ENCODE measurements at regions not wholly inside any gene's neighbourhood (a gene's known extent, or its start where the extent isn't known, plus 50 kb on each side); places are given as distances from the start of the nearest gene placed in this dataset.

GRCh38 chr10:113300201-113300600 lies 252.7 kb upstream of the HABP2 start:
- DNase-seq, result no peak
- Histone ChIP-seq H3K27me3 (no peaks in the 10 kb centered on the region), H3K9me3 (no peaks in the 10 kb centered on the region), H3K36me3 (replicated peaks in 1 of 2; ENCODE audit: insufficient read depth in 1 of 2, low read depth in 2 of 2) (no peaks in the 10 kb centered on the region), H3K27ac (no peak overlapping the region), H3K4me3 (no peak overlapping the region), H3K4me1 (no peaks in the 10 kb centered on the region)
- TF ChIP-seq POLR2A (IDR thresholded peaks at IDR 0.05) (no peak), CTCF (IDR thresholded peaks at IDR 0.05) (no peak)
- intact Hi-C loops (cut with DNase I), result no loop called here
- no peak for ATAC-seq

GRCh38 chr10:113300617-113301016 lies 252.2 kb upstream of the HABP2 start:
- ATAC-seq, result no peak
- intact Hi-C loops (cut with DNase I), result no loop called here

GRCh38 chr10:113301342-113301984 lies 251.4 kb upstream of the HABP2 start:
- H3K27me3 ChIP-seq, result no peaks in the 10 kb centered on the region
- intact Hi-C loops (cut with DNase I), result no loop called here

More at GRCh38 chr10:113300617-113301016, 252.2 kb upstream of the HABP2 start:
- DNase-seq, result no peak
- WGBS, 2 donors, result 74 to 84% methylated on average over 3 of the region's 3 CpGs
- Histone ChIP-seq H3K27me3 (no peaks in the 10 kb centered on the region), H3K4me3 (no peak overlapping the region), H3K9me3 (no peaks in the 10 kb centered on the region), H3K36me3 (replicated peaks in 1 of 2; ENCODE audit: insufficient read depth in 1 of 2, low read depth in 2 of 2) (no peaks in the 10 kb centered on the region), H3K4me1 (no peaks in the 10 kb centered on the region), H3K27ac (no peak overlapping the region)
- TF ChIP-seq CTCF (IDR thresholded peaks at IDR 0.05) (no peak), POLR2A (IDR thresholded peaks at IDR 0.05) (no peak)

GRCh38 chr10:113302062-113302461 lies 250.8 kb upstream of the HABP2 start:
- intact Hi-C loops (cut with DNase I), result no loop called here

More at GRCh38 chr10:113301342-113301984, 251.4 kb upstream of the HABP2 start:
- TF ChIP-seq POLR2A (IDR thresholded peaks at IDR 0.05) (no peak), CTCF (IDR thresholded peaks at IDR 0.05) (no peak)
- Histone ChIP-seq H3K4me1 (no peaks in the 10 kb centered on the region), H3K4me3 (no peak overlapping the region), H3K36me3 (replicated peaks in 1 of 2; ENCODE audit: insufficient read depth in 1 of 2, low read depth in 2 of 2) (no peaks in the 10 kb centered on the region), H3K27ac (no peak overlapping the region), H3K9me3 (no peaks in the 10 kb centered on the region)
- 78 to 86% methylated on average over 7 of the region's 7 CpGs for WGBS, 2 donors
- no peak for ATAC-seq
- no peak for DNase-seq

More at GRCh38 chr10:113302062-113302461, 250.8 kb upstream of the HABP2 start:
- WGBS, 2 donors, result 86 to 87% methylated on average over 3 of the region's 3 CpGs
- Histone ChIP-seq H3K27ac (no peak overlapping the region), H3K4me3 (no peak overlapping the region), H3K36me3 (replicated peaks in 1 of 2; ENCODE audit: insufficient read depth in 1 of 2, low read depth in 2 of 2) (no peaks in the 10 kb centered on the region), H3K27me3 (no peaks in the 10 kb centered on the region), H3K9me3 (no peaks in the 10 kb centered on the region), H3K4me1 (no peaks in the 10 kb centered on the region)
- DNase-seq, result no peak
- TF ChIP-seq CTCF (IDR thresholded peaks at IDR 0.05), result no peak
- TF ChIP-seq POLR2A (IDR thresholded peaks at IDR 0.05), result no peak
- no peak for ATAC-seq

Data from body of pancreas (tissue), 4 donors.